HG03342 (cell line): ENCODE measurements at regions not wholly inside any gene's neighbourhood (a gene's known extent, or its start where the extent isn't known, plus 50 kb on each side); places are given as distances from the start of the nearest gene placed in this dataset.

Source experiments
- ATAC-seq: cut with Tn5 transposase; IDR thresholded peaks from one replicate; pipeline ENCODE4 v1.9.1; 2021; ENCODE audit warnings: mild to moderate bottlenecking, moderate library complexity; ENCODE audit not compliant: unreplicated experiment

DNA sequence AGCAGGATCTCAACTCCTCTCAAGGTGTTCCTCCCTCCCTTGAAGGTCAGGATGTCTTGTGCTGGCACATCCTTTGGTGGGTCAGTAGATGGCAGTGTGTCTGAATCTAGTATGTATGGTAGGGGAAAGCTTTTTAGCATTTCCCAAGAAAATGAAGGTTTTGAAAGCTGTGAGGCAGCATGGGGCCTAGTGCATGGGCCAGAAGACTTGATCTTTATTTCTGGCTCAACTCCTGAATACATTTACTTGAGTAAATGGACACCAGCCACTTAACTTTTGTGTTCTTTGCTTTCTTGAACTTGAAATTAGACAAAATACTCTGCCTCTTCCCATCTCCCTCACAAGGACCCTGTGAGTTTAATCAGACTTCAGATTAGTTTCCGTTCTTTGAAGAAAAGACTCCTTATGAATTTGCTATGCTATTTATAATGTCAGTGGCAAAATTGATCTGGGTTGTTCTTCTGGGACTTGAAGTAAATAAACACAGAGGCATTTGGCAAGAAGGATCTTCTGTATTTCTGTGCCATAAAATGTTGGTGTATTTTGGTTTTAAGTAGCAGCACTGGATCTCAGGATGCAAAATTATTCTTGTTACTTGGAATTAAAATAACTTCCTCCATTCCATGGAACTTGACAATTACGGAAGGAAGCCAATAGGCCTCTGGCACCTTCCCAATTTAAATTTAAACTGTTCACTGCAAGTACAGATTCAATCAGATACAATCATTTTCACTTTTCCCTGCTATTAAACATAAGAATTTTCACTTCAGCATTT is 288.8 kb downstream of the CASP12 start:
- ATAC-seq: peak; percentile 87

DNA sequence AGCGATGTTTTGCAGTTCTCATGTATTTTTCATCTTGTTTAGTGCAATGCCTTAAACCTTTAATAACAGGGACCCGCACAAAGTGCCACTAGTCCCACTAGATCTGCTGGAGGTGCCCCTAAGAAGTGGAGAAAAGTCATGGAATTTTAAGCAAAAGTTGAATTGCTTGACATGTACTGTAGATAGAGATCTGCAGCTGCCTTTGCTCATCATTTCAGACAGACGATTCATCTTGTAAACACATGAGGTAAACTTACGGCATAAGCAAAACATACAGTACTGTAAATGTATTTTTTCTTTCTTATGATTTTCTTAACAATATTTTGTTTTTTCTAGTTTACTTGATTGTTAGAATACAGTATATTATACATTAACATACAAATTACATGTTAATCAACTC is 295.6 kb downstream of the CASP12 start:
- ATAC-seq: no peak

- no peak for ATAC-seq
Measured at GRCh38 chr11:104594228-104594958, 303.9 kb downstream of the CASP12 start.

DNA sequence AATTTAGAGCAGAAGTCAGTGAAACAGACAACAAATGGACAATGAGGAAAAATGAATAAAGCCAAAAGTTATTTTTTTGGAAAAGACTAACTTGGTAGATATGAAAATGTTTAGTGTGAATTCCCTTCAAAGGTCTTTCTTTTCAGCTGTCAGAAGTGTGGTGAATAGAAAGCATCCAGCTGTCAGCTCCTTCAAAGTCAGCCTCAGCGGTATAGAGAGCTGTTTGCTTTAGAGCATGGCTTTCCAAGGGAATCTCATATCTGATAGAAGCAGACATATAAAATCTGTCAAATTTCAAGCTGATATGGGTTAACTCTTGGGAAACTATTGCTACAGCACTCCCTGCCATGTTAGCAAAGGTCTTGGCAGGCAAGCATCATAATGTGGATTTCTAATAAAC is 309.3 kb downstream of the CASP12 start:
- no peak for ATAC-seq

DNA sequence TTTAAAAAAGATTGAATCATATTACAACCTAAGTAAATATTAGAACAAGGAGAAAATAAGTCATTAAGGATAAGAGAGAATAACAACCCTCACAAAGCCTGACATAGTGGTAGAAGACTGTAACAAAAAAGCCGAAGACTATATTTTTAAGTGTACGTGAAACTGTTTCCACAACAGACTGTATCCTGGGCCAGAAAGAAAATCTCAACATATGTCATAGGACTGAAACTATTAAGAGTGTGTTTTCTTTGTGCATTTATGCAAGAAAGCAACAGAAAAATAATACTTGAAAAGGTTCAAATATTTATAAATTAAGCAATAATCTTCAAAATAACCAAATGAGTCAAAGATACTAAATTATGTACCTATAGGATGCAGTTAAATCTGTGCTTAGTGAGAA is 309.8 kb downstream of the CASP12 start:
- ATAC-seq: no peak

GRCh38 chr11:104584823-104585222 is 313.4 kb downstream of the CASP12 start:
- ATAC-seq: no peak

GRCh38 chr11:104583857-104584256 is 314.4 kb downstream of the CASP12 start:
- ATAC-seq: no peak

DNA sequence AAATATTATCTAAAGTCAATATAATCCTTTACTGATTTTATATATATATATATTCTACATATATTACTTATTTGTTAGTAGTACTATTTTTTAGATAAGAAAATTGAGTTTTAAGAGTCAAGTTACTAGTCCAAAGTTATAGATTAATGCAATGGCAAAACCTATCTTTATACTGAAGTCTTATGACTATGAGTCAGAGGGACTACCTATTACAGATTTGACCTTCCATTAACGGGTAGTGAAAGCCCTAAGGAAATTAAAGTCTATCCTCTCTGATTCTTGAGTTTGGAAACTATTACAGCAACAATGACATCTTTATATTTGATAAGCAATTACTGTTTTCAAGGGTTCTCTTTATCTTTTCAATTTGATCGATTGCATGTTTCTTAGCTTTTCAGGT is 315.8 kb downstream of the CASP12 start:
- ATAC-seq: no peak

DNA sequence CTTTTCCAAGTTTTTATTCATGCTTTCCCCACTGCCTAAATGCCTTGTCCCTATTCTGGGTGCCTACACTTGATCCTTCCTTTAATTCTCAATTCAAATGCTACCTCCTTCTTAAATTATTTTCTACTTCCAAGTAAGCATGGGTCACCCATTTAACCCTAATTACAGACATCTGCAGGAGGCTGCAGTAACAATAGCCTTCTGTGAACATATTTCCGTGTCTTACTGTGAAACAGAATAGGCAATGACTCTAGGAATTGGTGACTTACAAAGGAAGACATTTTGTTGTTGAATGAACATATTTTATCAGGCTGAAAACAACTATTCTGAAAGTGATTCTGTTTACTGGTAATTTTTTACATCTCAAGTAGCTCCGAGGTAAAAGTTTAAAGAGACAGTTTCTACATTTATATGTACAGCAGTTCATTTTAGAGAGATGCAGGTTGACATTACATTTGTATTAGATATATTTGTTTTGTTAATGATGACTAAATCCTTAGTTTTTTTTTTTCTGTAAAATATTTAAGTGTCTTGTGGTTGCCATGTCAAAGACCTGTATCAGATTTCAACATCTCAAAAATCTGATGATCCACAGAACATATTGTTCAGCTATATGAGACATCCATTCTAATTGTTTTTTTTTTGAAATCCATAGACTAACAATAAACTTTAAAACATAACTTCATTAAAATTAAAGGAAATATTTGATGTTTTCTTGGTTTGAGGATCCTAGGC is 316.8 kb downstream of the CASP12 start:
- ATAC-seq: no peak

DNA sequence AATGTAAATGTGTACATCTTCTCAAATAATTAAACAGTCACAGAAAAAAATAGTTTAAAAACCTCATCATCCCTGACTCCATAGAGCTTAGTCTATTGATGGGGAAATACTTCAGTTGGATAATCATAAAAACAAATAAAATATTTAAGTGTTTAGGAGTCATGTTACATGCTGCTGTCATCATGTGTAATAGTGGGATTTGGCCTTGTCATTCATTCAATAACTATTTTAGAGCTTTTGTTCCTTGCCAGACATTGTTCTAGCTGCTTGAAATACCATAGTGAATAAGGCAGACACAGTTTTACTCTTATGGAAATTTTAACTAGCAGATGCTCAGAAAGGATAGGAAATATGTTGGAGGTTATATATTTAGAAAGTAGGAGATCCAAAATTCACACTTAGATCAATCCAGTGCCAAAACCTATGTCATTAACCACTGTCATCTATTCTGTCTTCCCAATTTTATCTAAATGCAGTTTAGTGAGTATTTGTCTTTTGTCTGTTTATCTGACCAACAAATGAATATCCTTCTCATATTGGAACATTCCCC is 324.7 kb downstream of the CASP12 start:
- no peak for ATAC-seq

GRCh38 chr11:104572279-104572678 is 326.0 kb downstream of the CASP12 start:
- no peak for ATAC-seq

- ATAC-seq: no peak
Measured at GRCh38 chr11:104570078-104570701, 328.1 kb downstream of the CASP12 start.

DNA sequence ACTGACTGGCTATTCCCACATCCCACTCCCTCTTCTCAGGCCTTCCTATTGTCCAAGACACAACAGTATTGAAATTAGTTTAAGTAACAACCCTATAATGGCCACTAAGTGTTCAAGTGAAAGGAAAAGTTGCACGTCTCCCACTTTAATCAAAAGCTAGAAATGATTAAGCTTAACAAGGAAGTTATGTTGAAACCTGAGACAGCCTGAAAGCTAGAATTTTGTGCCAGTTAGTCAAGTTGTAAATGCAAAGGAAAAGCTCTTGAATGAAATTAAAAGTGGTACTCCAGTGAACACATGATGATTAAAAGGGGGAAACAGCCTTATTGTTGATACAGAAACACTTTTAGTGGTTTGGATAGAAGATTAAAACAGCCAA is 332.7 kb downstream of the CASP12 start:
- no peak for ATAC-seq

DNA sequence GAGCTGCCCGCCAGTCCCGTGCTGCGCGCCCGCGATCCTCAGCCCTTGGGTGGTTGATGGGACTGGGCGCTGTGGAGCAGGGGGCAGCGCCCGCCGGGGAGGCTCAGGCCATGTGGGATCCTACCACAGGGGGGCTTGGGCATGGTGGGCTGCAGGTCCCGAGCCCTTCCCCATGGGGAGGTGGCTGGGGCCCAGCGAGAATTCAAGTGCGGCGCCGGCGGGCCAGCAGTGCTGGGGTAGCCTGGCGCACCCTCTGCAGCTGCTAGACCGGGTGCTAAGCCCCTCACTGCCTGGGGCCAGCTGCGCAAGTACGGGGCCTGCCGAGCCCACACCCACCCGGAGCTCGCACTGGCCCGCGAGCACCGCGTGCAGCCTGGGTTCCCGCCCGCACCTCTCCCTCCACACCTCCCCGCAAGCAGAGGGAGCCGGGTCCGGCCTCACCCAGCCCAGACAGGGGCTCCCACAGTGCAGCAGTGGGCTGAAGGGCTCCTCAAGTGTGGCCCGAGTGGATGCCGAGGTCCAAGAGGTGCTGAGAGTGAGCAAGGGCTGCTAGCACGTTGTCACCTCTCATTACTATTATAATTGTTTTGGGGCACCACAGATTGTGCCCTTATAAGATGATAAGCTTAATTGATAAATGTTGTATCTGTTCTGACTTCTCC is 333.2 kb downstream of the CASP12 start:
- no peak for ATAC-seq

- no peak for ATAC-seq
Measured at GRCh38 chr11:104556606-104557301, 341.5 kb downstream of the CASP12 start.

DNA sequence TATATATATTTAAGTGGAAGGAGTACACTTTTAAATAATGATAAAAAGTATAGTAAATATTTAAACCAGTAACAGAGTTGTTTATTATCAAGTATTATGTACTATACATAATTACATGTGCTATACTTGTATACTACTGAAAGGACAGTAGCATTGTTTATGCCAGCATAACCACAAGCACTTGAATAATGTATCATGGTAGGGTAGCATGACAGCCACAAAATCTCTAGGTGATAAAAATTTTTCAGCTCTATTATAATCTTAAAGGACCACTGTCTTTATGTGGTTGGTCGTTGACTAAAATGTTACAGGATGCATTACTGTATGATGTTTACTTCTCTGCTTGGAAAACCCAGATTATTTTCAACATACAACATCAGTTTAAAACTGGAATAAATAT is 349.2 kb downstream of the CASP12 start:
- no peak for ATAC-seq

DNA sequence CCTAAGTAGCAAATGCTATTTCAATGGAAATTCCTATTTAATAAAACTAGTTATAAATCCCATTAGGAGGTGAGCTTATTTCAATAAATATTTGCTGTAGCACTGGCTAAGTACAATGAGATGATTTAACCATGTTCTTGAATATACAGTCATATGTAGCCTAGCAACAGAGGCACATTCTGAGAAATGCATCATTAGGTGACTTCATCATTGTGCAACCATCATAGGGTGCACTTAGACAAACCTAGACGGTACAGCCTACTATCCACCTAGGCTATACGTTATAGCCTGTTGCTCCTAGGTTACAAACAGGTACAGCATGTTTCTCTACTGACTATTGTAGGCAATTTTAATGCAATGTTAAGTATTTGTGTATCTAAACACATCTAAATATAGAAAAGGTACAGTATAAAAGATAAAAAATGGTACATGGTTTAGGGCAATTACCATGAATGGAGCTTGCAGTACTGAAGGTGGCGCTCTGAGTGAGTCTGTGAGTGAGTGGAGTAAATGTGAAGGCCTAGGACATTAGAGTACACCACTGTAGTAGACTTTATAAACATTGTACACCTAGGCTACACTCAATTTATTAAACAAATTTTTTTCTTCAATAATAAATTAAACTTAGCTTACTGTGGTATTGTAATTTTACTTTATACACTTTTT is 350.1 kb downstream of the CASP12 start:
- no peak for ATAC-seq

- no peak for ATAC-seq
Measured at GRCh38 chr11:104546501-104546900, 351.8 kb downstream of the CASP12 start.

DNA sequence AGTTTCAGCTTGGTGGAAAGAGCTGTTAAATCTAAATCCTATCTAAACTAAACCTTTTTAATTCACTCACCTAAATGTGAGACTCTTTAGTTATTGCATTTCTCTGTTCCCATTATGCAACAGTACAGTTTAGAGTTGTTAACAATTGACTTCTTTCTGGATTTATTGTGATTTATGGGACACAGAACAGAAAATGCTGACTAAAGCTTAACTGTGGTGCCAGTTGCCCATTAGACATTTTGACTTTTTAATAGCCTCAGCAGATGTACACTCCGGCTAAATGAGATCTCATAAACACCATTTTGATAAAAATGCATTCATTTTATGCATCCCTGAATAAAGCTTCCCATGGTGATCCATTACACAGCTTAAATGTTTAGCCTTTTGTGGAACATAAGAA is 356.6 kb downstream of the CASP12 start:
- no peak for ATAC-seq
